PC-3 (cell line): ENCODE measurements at regions not wholly inside any gene's neighbourhood (a gene's known extent, or its start where the extent isn't known, plus 50 kb on each side); places are given as distances from the start of the nearest gene placed in this dataset.

Experiments
- ATAC-seq: fragments of 200-7000 bp; cut with Tn5 transposase; 2 replicates; pipeline ENCODE4 v1.9.1; 2020; ENCODE audit warnings: mild to moderate bottlenecking, moderate library complexity
- BruUV-seq: library from RNA; stranded (reverse); fragments of 400-500 nt; replicated peaks from 2 replicates; lab custom pipeline; 2021; lab: Mats Ljungman, UMichigan
- CTCF ChIA-PET: fragments of 300-600 bp; sonication (Branson Sonifier 250); formaldehyde crosslinking; loops from one replicate; lab custom pipeline; 2022; ENCODE audit warnings: antibody characterized with exemption; lab: Charles Lee
- POLR2A ChIA-PET: fragments of 300-600 bp; sonication (Branson Sonifier 250); formaldehyde crosslinking; loops from one replicate; lab custom pipeline; 2022; ENCODE audit warnings: antibody characterized with exemption; ENCODE audit not compliant: unreplicated experiment; lab: Charles Lee
- DNase-seq: peaks from one replicate; pipeline ENCODE4 v3.0.0-alpha.2; 2015
- H2AFZ ChIP-seq: fragments of 300-600 bp; sonication (generic); 2 replicates; pipeline ENCODE4 v1.6.0; 2016; ENCODE audit warnings: antibody characterized with exemption, low read length
- H3F3A ChIP-seq: fragments of 300-600 bp; sonication (generic); one replicate; pipeline ENCODE4 v1.6.0; 2017; ENCODE audit warnings: antibody characterized with exemption, low read length, control low read depth, mild to moderate bottlenecking; ENCODE audit not compliant: unreplicated experiment
- H3K27ac ChIP-seq: fragments of 300-600 bp; sonication (generic); 2 replicates; pipeline ENCODE4 v1.5.1; 2016; ENCODE audit warnings: mild to moderate bottlenecking, low read length
- H3K27me3 ChIP-seq: fragments of 300-600 bp; sonication (generic); 2 replicates; pipeline ENCODE4 v1.6.1; 2016; ENCODE audit warnings: low read length, mixed read lengths
- H3K36me3 ChIP-seq: fragments of 300-600 bp; sonication (generic); 2 replicates; pipeline ENCODE4 v1.6.1; 2016; ENCODE audit warnings: low read depth, mixed run types, low read length, mixed read lengths
- H3K4me1 ChIP-seq: fragments of 300-600 bp; sonication (generic); 2 replicates; pipeline ENCODE4 v1.5.1; 2016; ENCODE audit warnings: low read length; ENCODE audit not compliant: insufficient read depth
- H3K4me2 ChIP-seq: fragments of 300-600 bp; sonication (generic); 2 replicates; pipeline ENCODE4 v1.6.0; 2016; ENCODE audit warnings: low read length
- H3K4me3 ChIP-seq: fragments of 300-600 bp; sonication (generic); 2 replicates; pipeline ENCODE4 v1.5.1; 2016; ENCODE audit warnings: mild to moderate bottlenecking, low read length, mixed read lengths
- H3K79me2 ChIP-seq: fragments of 300-600 bp; sonication (generic); 2 replicates; pipeline ENCODE4 v1.6.1; 2017; ENCODE audit warnings: low read length, mixed read lengths
- H3K9ac ChIP-seq: fragments of 300-600 bp; sonication (generic); 2 replicates; pipeline ENCODE4 v1.6.0; 2016; ENCODE audit warnings: mild to moderate bottlenecking, low read length
- H3K9me2 ChIP-seq: fragments of 300-600 bp; sonication (generic); replicated peaks from 2 replicates; pipeline ENCODE4 v1.6.1; 2016; ENCODE audit warnings: mixed run types, low read length, mixed read lengths
- H3K9me3 ChIP-seq: fragments of 300-600 bp; sonication (generic); 2 replicates; pipeline ENCODE4 v1.6.1; 2016; ENCODE audit warnings: low read length, mixed read lengths
- H4K20me1 ChIP-seq: fragments of 300-600 bp; sonication (generic); 2 replicates; pipeline ENCODE4 v1.6.1; 2016; ENCODE audit warnings: low read length, mixed read lengths
- EZH2 ChIP-seq: fragments of 300-600 bp; sonication (generic); IDR thresholded peaks from one replicate; pipeline ENCODE4 v1.6.1; 2017; ENCODE audit warnings: antibody characterized with exemption, mild to moderate bottlenecking, low read length; ENCODE audit not compliant: unreplicated experiment
- EZH2phosphoT487 ChIP-seq: fragments of 300-600 bp; sonication (generic); IDR thresholded peaks from 2 replicates; pipeline ENCODE4 v1.6.1; 2018; ENCODE audit warnings: mild to moderate bottlenecking, antibody characterized with exemption, low read length, borderline replicate concordance
- intact Hi-C: fragments of 100-400 bp; cut with micrococcal nuclease; formaldehyde crosslinking; loops from 2 replicates; pipeline ENCODE4 v1.9.0; 2023
- TF ChIP-seq, protein P1 (sequence below): fragments of 300-600 bp; sonication (generic); conservative IDR thresholded peaks from 2 replicates; pipeline ENCODE4 v1.5.1; 2017; ENCODE audit warnings: antibody characterized with exemption, low read depth, mild to moderate bottlenecking, low read length

DNA sequence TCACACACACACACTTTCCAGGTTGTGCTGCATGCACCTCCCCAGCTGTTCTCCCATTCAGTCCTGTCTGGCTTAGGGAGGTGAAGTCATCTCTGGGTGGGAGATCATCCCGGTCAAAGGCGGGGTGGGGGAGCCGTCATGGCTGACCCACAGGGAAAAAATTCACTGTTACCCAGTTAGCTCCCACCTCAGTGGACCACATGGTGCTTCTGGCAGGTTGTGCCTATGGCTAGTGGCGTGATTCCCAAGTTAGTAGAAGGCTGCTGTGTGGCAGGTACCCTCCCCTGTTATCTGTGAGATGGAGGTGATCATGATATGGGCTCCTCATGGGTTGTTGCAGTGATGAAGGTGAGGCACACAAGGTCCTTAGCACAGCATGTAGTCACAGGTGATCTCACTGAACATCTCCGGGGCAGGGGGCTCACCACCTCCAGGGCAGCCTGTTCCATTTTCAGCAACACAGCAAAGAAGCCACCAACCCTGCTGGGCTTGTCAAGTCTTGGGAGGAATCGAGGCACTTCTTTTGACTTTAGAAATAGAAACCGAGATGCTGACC lies 154.9 kb upstream of the CCND2 start:
- H3K79me2 ChIP-seq, result no peaks in the 10 kb centered on the region
- H3F3A ChIP-seq, result no peaks in the 10 kb centered on the region
- peaks cover 28% of the 10 kb centered on the region; the same call in 1 of the 2 replicates for H3K27me3 ChIP-seq
- ChIA-PET POLR2A (no interaction called here), CTCF (no interaction called here)
- intact Hi-C loops, result no loop called here
- no peaks in the 10 kb centered on the region for H3K4me1 ChIP-seq
- no peak overlapping the region for H3K4me3 ChIP-seq
- no peak overlapping the region for H2AFZ ChIP-seq
- H3K4me2 ChIP-seq, result no peak overlapping the region
- no peaks in the 10 kb centered on the region for H3K9me2 ChIP-seq
- no peaks in the 10 kb centered on the region for H4K20me1 ChIP-seq
- no TSS peak for BruUV-seq
- TF ChIP-seq, protein P1, sequence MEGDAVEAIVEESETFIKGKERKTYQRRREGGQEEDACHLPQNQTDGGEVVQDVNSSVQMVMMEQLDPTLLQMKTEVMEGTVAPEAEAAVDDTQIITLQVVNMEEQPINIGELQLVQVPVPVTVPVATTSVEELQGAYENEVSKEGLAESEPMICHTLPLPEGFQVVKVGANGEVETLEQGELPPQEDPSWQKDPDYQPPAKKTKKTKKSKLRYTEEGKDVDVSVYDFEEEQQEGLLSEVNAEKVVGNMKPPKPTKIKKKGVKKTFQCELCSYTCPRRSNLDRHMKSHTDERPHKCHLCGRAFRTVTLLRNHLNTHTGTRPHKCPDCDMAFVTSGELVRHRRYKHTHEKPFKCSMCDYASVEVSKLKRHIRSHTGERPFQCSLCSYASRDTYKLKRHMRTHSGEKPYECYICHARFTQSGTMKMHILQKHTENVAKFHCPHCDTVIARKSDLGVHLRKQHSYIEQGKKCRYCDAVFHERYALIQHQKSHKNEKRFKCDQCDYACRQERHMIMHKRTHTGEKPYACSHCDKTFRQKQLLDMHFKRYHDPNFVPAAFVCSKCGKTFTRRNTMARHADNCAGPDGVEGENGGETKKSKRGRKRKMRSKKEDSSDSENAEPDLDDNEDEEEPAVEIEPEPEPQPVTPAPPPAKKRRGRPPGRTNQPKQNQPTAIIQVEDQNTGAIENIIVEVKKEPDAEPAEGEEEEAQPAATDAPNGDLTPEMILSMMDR, result no peak
- TF ChIP-seq EZH2 (no peak), EZH2phosphoT487 (no peak)
- ATAC-seq (no peak), DNase-seq (no peak)
- no peaks in the 10 kb centered on the region for H3K36me3 ChIP-seq
- no peak overlapping the region for H3K9ac ChIP-seq
- H3K9me3 ChIP-seq, result no peaks in the 10 kb centered on the region
- no peak overlapping the region for H3K27ac ChIP-seq

DNA sequence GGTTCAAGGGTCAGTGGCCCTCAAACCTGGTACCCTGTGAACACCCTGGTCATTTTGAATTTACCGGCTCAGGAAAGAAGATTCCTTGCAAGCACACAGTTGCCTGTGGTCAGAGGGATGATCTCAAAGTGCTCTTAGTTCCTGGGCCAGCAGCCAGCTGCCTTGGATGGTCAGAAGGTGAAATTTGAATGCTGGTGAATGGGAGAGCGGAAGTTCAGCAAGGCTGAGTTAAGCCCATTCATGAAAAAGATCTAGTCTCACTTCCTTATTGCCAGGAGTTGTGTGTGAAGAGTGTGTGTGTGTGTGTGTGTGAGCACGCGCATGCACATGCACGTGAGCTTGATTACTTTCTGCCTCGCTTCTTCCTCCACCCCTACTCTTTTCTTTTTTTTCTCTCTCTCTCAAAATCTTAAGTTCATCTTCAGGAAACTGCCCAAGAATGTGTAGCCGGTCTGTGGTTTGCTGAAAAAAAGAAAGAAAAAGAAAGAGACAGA lies 155.5 kb upstream of the CCND2 start:
- no peak overlapping the region for H3K4me2 ChIP-seq
- no peak overlapping the region for H3K27ac ChIP-seq
- CTCF ChIA-PET, result no interaction called here
- H3K4me1 ChIP-seq, result no peaks in the 10 kb centered on the region
- no peaks in the 10 kb centered on the region for H4K20me1 ChIP-seq
- no TSS peak for BruUV-seq
- DNase-seq (no peak), ATAC-seq (no peak)
- H3K4me3 ChIP-seq, result no peak overlapping the region
- no peak overlapping the region for H2AFZ ChIP-seq
- H3F3A ChIP-seq, result no peaks in the 10 kb centered on the region
- H3K9me3 ChIP-seq, result no peaks in the 10 kb centered on the region
- no peaks in the 10 kb centered on the region for H3K9me2 ChIP-seq
- H3K36me3 ChIP-seq, result no peaks in the 10 kb centered on the region
- TF ChIP-seq, protein P1, result no peak
- TF ChIP-seq EZH2phosphoT487 (no peak), EZH2 (no peak)
- intact Hi-C loops, result no loop called here
- POLR2A ChIA-PET, result no interaction called here
- no peak overlapping the region for H3K9ac ChIP-seq
- peaks cover 28% of the 10 kb centered on the region; the same call in 1 of the 2 replicates for H3K27me3 ChIP-seq
- H3K79me2 ChIP-seq, result no peaks in the 10 kb centered on the region

DNA sequence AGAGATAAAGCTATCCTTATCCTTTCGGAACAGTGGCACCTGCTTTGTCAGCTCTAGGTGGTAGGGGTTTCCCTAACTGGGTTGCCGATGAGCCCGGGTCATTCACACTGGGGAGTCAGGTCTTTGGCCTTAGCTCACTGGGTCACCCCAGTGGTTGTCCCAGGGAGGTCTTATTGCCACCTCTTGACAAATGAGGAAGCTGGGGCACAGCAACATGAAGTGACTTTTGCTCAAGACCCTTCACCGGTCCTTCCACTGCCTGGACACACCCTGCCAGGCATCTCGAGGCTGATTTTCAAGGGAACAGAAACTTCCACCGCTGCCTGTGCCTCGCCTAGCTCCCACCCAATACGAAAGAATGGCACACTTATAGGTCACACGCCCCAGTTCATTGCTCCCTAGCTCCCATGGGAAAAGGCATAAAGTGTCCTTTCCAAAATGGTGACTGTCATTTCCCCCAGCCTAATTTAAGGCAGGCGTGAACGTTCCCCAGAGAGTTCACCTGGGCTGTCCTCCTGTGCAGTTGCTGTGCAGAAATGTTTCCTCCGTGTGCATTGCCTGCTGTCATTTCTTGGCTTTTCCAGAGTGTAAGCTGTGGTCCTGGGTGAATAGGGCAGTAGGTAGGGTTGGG lies 156.1 kb upstream of the CCND2 start:
- no peaks in the 10 kb centered on the region for H3K4me1 ChIP-seq
- H3K9me2 ChIP-seq, result no peaks in the 10 kb centered on the region
- no peak overlapping the region for H3K27ac ChIP-seq
- DNase-seq (no peak), ATAC-seq (no peak)
- no peaks in the 10 kb centered on the region for H3K79me2 ChIP-seq
- H4K20me1 ChIP-seq, result no peaks in the 10 kb centered on the region
- BruUV-seq, result no TSS peak
- no peaks in the 10 kb centered on the region for H3K36me3 ChIP-seq
- H3K27me3 ChIP-seq, result peaks cover 29% of the 10 kb centered on the region; the same call in 1 of the 2 replicates
- no peaks in the 10 kb centered on the region for H3F3A ChIP-seq
- TF ChIP-seq EZH2phosphoT487, result no peak
- TF ChIP-seq, protein P1, result no peak
- no peak for TF ChIP-seq EZH2
- H3K4me2 ChIP-seq, result no peak overlapping the region
- CTCF ChIA-PET, result no interaction called here
- POLR2A ChIA-PET, result no interaction called here
- H3K9ac ChIP-seq, result no peak overlapping the region
- intact Hi-C loops, result no loop called here
- no peak overlapping the region for H3K4me3 ChIP-seq
- no peak overlapping the region for H2AFZ ChIP-seq
- H3K9me3 ChIP-seq, result no peaks in the 10 kb centered on the region
